Pancreas (tissue), 10 donors: ENCODE measurements at regions not wholly inside any gene's neighbourhood (a gene's known extent, or its start where the extent isn't known, plus 50 kb on each side); places are given as distances from the start of the nearest gene placed in this dataset.

Source experiments
- ATAC-seq, 4 donors: fragments of 200-7000 bp; cut with Tn5 transposase; one replicate each; pipeline versions ENCODE4 v1.8.0 to v1.9.1; 2020; ENCODE audit warnings: mild to moderate bottlenecking in 4 of 4, moderate library complexity in 4 of 4
- DNase-seq, 6 donors: peaks; one replicate each; pipeline ENCODE4 v3.0.0-alpha.2; 2020
- FAIRE-seq: peaks from 2 replicates; lab custom pipeline; 2012; peaks lifted over from hg19 to GRCh38; lab: Jason Lieb, UNC
- H3K27ac ChIP-seq, 4 donors: fragments of 200-600 bp; sonication (generic); 1 replicate in 3 of 4; 2 replicates in 1 of 4; pipeline versions ENCODE4 v1.5.0 to v1.8.0; 2020
- H3K27me3 ChIP-seq, 4 donors: fragments of 200-600 bp; one replicate each; pipeline ENCODE4 v1.8.0; 2021
- H3K36me3 ChIP-seq, 3 donors: fragments of 200-600 bp; sonication (generic) in 1 of 3; one replicate each; pipeline versions ENCODE4 v1.5.0 to v1.8.0; 2020 to 2021
- H3K4me1 ChIP-seq, 3 donors: fragments of 200-600 bp; one replicate each; pipeline ENCODE4 v1.8.0; 2021
- H3K4me3 ChIP-seq, 4 donors: fragments of 200-600 bp; sonication (generic) in 2 of 4; one replicate each; pipeline versions ENCODE4 v1.5.0 to v1.8.0; 2020 to 2021
- H3K9me3 ChIP-seq, 4 donors: fragments of 200-600 bp; one replicate each; pipeline ENCODE4 v1.8.0; 2021
- CTCF ChIP-seq, 4 donors: fragments of 200-600 bp; sonication (generic) in 3 of 4; IDR thresholded peaks; one replicate each; pipeline versions ENCODE4 v1.5.0 to v1.8.0; 2021; ENCODE audit warnings: antibody characterized with exemption in 4 of 4
- WGBS, 2 donors: extraction: QIAGEN DNeasy Blood & Tissue Kit; methylation state at CpG; one replicate each; pipeline ENCODE4 v1.1.7; 2013; 5-methylcytosine and 5-hydroxymethylcytosine counted together
- intact Hi-C, 3 donors: fragments of 100-400 bp; cut with DNase I; formaldehyde crosslinking; loops; one replicate each; pipeline versions ENCODE4 v1.11.1 to v1.14.2; 2022
- donor health status: healthy with polysubstance abuse.
- donor health status: DM: no; HTN: no; CAD: no; lungs with moderate emphysema.
- donor health status: DM: no; HTN: no; CAD: no.
- donor health status: control.
- donor health status: control.
- donor health status: Bipolar disorder and iron deficiency.
- donor health status: DM: yes; HTN: yes; CAD: no.
- donor health status: DM: no; HTN: no; CAD: no.
- donor health status: DM: no; HTN: no; CAD: no.
- donor health status: DM: yes; HTN: yes; CAD: no.

GRCh38 chr11:19567996-19568395, 144.6 kb upstream of the NAV2 start:
- no peaks in the 10 kb centered on the region for H3K9me3 ChIP-seq
- no peak for TF ChIP-seq CTCF (IDR thresholded peaks at IDR 0.05)
- intact Hi-C loops: loop anchor here (5.0 to 10.0 kb wide), 4 partner anchors 169 to 567 kb away; no protein-coding TSS in a partner anchor
- no peak overlapping the region for H3K4me3 ChIP-seq
- DNase-seq (no peak), FAIRE-seq (no peak), ATAC-seq (no peak)
- H3K4me1 ChIP-seq: no peaks in the 10 kb centered on the region
- 89 to 97% methylated on average over 3 of the region's 3 CpGs for whole genome bisulfite sequencing, 2 donors
- no peaks in the 10 kb centered on the region for H3K27me3 ChIP-seq
- no peaks in the 10 kb centered on the region for H3K36me3 ChIP-seq
- no peak overlapping the region for H3K27ac ChIP-seq

DNA sequence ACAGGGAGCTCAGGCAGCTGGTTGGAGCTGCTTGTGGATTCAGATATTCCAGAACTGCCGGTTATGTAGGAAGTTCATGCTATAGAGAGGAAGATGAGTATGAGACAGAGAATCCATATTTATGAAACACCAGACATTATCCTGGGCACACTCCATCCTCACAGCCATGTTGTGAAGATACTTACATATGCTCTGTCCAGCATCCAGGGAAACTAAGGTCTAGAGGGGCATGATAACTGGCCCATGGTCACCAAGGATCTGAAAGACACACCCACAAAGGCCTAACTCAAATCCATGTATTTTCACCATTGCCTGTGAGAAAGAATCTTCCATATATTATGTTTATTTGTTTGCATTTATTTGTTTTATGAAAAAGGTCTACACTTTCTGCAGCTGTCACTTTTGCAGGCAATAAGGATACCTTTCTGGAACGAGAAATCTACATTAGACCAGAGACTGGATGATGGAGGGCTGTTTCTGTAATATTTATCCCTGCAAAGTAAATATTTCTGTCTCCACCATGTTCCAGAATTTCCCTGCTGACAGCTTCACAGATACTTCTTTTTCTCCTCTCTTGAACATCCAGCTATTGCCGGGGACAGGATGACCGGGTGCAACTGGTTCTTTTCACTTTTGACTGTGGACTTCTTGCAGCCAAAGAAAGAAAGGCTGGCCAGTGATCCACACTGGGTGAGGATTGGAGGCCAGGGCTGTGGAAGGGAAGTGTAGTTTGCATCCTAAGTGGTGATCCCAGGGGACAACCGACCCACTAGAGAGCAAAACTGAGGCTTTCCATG, 145.9 kb upstream of the NAV2 start:
- no peak for DNase-seq
- ATAC-seq: no peak
- TF ChIP-seq CTCF (IDR thresholded peaks at IDR 0.05): no peak
- Histone ChIP-seq H3K9me3 (no peaks in the 10 kb centered on the region), H3K36me3 (no peaks in the 10 kb centered on the region), H3K27me3 (no peaks in the 10 kb centered on the region), H3K4me3 (no peak overlapping the region), H3K4me1 (no peaks in the 10 kb centered on the region), H3K27ac (no peak overlapping the region)
- FAIRE-seq: no peak
- intact Hi-C loops: loop anchor here (5.0 to 10.0 kb wide), 4 partner anchors 171 to 568 kb away; no protein-coding TSS in a partner anchor
- 84 to 86% methylated on average over 5 of the region's 5 CpGs for WGBS, 2 donors

- Histone ChIP-seq H3K27ac (no peak overlapping the region), H3K9me3 (no peaks in the 10 kb centered on the region), H3K4me1 (no peaks in the 10 kb centered on the region), H3K27me3 (no peaks in the 10 kb centered on the region), H3K4me3 (no peak overlapping the region), H3K36me3 (no peaks in the 10 kb centered on the region)
- FAIRE-seq: no peak
- ATAC-seq: no peak
- WGBS, 2 donors: 87 to 90% methylated on average over 7 of the region's 7 CpGs
- no peak for DNase-seq
- intact Hi-C loops: loop anchor here (5.0 to 10.0 kb wide), 4 partner anchors 172 to 569 kb away; no protein-coding TSS in a partner anchor
- TF ChIP-seq CTCF (IDR thresholded peaks at IDR 0.05): no peak
These were observed 147.0 kb upstream of the NAV2 start for GRCh38 chr11:19565639-19566038.

GRCh38 chr11:19562156-19562555, 150.5 kb upstream of the NAV2 start:
- WGBS, 2 donors: 87 to 89% methylated on average over 4 of the region's 4 CpGs

More at GRCh38 chr11:19562156-19562555, 150.5 kb upstream of the NAV2 start:
- intact Hi-C loops: loop anchor here (5.0 to 10.0 kb wide), 3 partner anchors 183 to 573 kb away; no protein-coding TSS in a partner anchor
- no peaks in the 10 kb centered on the region for H3K4me1 ChIP-seq
- no peak overlapping the region for H3K27ac ChIP-seq
- FAIRE-seq: no peak
- ATAC-seq: no peak
- no peak for TF ChIP-seq CTCF (IDR thresholded peaks at IDR 0.05)
- no peak overlapping the region for H3K4me3 ChIP-seq
- H3K27me3 ChIP-seq: no peaks in the 10 kb centered on the region
- no peaks in the 10 kb centered on the region for H3K9me3 ChIP-seq
- no peaks in the 10 kb centered on the region for H3K36me3 ChIP-seq
- DNase-seq: no peak
